Activated B cell treated with CpG ODN at 0.5 μM for 24 hours (primary cell): ENCODE measurements at regions not wholly inside any gene's neighbourhood (a gene's known extent, or its start where the extent isn't known, plus 50 kb on each side); places are given as distances from the start of the nearest gene placed in this dataset.
"Not testable (repeated sequence)": the region's sequence is repeated elsewhere in the genome, so short reads cannot be mapped to it uniquely, and the experiment has no call there.

Experiments used
- ATAC-seq: fragments of 200-7000 bp; cut with Tn5 transposase; one replicate; pipeline ENCODE4 v1.10.0; 2021; ENCODE audit warnings: low read depth, mild to moderate bottlenecking, moderate library complexity
- CTCF ChIA-PET: fragments of 350-600 bp; sonication (Branson Sonifier 250); formaldehyde crosslinking; loops from one replicate; lab custom pipeline; 2021; ENCODE audit warnings: antibody characterized with exemption; lab: Charles Lee
- POLR2A ChIA-PET: fragments of 350-600 bp; sonication (Branson Sonifier 250); formaldehyde crosslinking; loops from one replicate; lab custom pipeline; 2021; ENCODE audit warnings: antibody characterized with exemption; lab: Charles Lee
- DNase-seq: peaks from one replicate; pipeline ENCODE4 v3.0.0; 2022
- H3K27ac Mint-ChIP-seq: one replicate; pipeline ENCODE4 v1.8.0; 2020; ENCODE audit warnings: mixed read lengths
- H3K27me3 Mint-ChIP-seq: one replicate; pipeline ENCODE4 v1.8.0; 2021; ENCODE audit warnings: mixed read lengths
- H3K36me3 Mint-ChIP-seq: one replicate; pipeline ENCODE4 v1.8.0; 2021; ENCODE audit warnings: low read depth, mixed read lengths
- H3K4me1 Mint-ChIP-seq: one replicate; pipeline ENCODE4 v1.8.0; 2021; ENCODE audit warnings: mixed read lengths
- H3K4me3 Mint-ChIP-seq: one replicate; pipeline ENCODE4 v1.8.0; 2020; ENCODE audit warnings: mild to moderate bottlenecking, mixed read lengths
- H3K9me3 Mint-ChIP-seq: one replicate; pipeline ENCODE4 v1.8.0; 2020; ENCODE audit warnings: mixed read lengths
- intact Hi-C: fragments of 100-400 bp; cut with micrococcal nuclease; formaldehyde crosslinking; loops from one replicate; pipeline ENCODE4 v1.15.1; 2024
- TF ChIP-seq, protein P1 (sequence below): fragments of 200-600 bp; IDR thresholded peaks from one replicate; pipeline ENCODE4 v1.8.0; 2022; ENCODE audit warnings: antibody characterized with exemption, mild to moderate bottlenecking

DNA sequence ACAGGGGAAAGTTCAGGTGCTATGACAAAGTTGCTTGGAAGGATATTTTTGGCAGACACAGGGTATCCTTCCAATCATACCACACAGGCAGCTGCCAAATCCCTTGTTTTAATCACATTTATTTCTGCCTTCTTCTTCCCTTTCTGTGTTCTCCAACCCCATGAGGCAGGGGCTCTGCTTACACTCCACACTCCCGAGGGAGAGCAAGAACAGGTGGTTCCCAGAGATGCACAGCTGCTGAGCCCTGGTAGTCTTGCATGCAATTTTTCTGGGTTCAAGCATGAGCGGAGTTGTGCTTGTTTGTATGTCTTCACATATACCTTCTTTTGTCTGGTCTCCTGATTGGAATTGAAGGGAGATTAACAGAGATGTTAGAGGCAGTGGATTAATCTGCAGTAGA is 251.7 kb upstream of the ST6GAL2 start:
- TF ChIP-seq, protein P1, sequence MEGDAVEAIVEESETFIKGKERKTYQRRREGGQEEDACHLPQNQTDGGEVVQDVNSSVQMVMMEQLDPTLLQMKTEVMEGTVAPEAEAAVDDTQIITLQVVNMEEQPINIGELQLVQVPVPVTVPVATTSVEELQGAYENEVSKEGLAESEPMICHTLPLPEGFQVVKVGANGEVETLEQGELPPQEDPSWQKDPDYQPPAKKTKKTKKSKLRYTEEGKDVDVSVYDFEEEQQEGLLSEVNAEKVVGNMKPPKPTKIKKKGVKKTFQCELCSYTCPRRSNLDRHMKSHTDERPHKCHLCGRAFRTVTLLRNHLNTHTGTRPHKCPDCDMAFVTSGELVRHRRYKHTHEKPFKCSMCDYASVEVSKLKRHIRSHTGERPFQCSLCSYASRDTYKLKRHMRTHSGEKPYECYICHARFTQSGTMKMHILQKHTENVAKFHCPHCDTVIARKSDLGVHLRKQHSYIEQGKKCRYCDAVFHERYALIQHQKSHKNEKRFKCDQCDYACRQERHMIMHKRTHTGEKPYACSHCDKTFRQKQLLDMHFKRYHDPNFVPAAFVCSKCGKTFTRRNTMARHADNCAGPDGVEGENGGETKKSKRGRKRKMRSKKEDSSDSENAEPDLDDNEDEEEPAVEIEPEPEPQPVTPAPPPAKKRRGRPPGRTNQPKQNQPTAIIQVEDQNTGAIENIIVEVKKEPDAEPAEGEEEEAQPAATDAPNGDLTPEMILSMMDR: no peak
- no peaks in the 10 kb centered on the region for H3K27me3 Mint-ChIP-seq
- no peaks in the 10 kb centered on the region for H3K4me1 Mint-ChIP-seq
- no peak overlapping the region for H3K27ac Mint-ChIP-seq
- H3K4me3 Mint-ChIP-seq: no peak overlapping the region
- H3K36me3 Mint-ChIP-seq: no peaks in the 10 kb centered on the region
- DNase-seq (no peak), ATAC-seq (no peak)
- peaks cover 3% of the 10 kb centered on the region for H3K9me3 Mint-ChIP-seq
- CTCF ChIA-PET: no interaction called here
- intact Hi-C loops: no loop called here
- POLR2A ChIA-PET: no interaction called here

GRCh38 chr2:107146181-107146580 is 260.2 kb upstream of the ST6GAL2 start:
- no peaks in the 10 kb centered on the region for H3K36me3 Mint-ChIP-seq
- H3K4me1 Mint-ChIP-seq: no peaks in the 10 kb centered on the region
- intact Hi-C loops: no loop called here
- no peak overlapping the region for H3K27ac Mint-ChIP-seq
- CTCF ChIA-PET: no interaction called here
- POLR2A ChIA-PET: no interaction called here
- H3K4me3 Mint-ChIP-seq: no peak overlapping the region
- H3K27me3 Mint-ChIP-seq: no peaks in the 10 kb centered on the region
- TF ChIP-seq, protein P1: no peak
- no peak for DNase-seq
- no peak for ATAC-seq
- peaks cover 5% of the 10 kb centered on the region for H3K9me3 Mint-ChIP-seq

- H3K9me3 Mint-ChIP-seq, H3K4me3 Mint-ChIP-seq, POLR2A ChIA-PET: not testable (repeated sequence)
Measured at GRCh38 chr2:107146645-107147044, 260.7 kb upstream of the ST6GAL2 start.

GRCh38 chr2:107148055-107148454 is 262.1 kb upstream of the ST6GAL2 start:
- ChIA-PET CTCF (no interaction called here), POLR2A (no interaction called here)
- H3K4me3 Mint-ChIP-seq: no peak overlapping the region
- no peaks in the 10 kb centered on the region for H3K4me1 Mint-ChIP-seq
- no peak for DNase-seq
- H3K27ac Mint-ChIP-seq: no peak overlapping the region
- no peaks in the 10 kb centered on the region for H3K27me3 Mint-ChIP-seq
- no peak for ATAC-seq
- TF ChIP-seq, protein P1: no peak
- intact Hi-C loops: no loop called here
- H3K36me3 Mint-ChIP-seq: no peaks in the 10 kb centered on the region
- H3K9me3 Mint-ChIP-seq: peaks cover 5% of the 10 kb centered on the region

More at GRCh38 chr2:107146645-107147044, 260.7 kb upstream of the ST6GAL2 start:
- H3K27ac Mint-ChIP-seq, ATAC-seq, H3K4me1 Mint-ChIP-seq, H3K36me3 Mint-ChIP-seq, DNase-seq, CTCF ChIA-PET, intact Hi-C loops, H3K27me3 Mint-ChIP-seq: not testable (repeated sequence)

- Mint-ChIP-seq H3K4me1 (no peaks in the 10 kb centered on the region), H3K9me3 (peaks cover 5% of the 10 kb centered on the region), H3K27me3 (no peaks in the 10 kb centered on the region), H3K36me3 (no peaks in the 10 kb centered on the region), H3K27ac (no peak overlapping the region), H3K4me3 (no peak overlapping the region)
- ATAC-seq: no peak
- no peak for DNase-seq
- intact Hi-C loops: no loop called here
- CTCF ChIA-PET: no interaction called here
- POLR2A ChIA-PET: no interaction called here
- TF ChIP-seq, protein P1: no peak
Measured at GRCh38 chr2:107148496-107148895, 262.5 kb upstream of the ST6GAL2 start.

GRCh38 chr2:107160640-107161239 is 274.8 kb upstream of the ST6GAL2 start:
- CTCF ChIA-PET: no interaction called here
- no peak overlapping the region for H3K4me3 Mint-ChIP-seq
- no peaks in the 10 kb centered on the region for H3K36me3 Mint-ChIP-seq
- ATAC-seq (no peak), DNase-seq (no peak)
- intact Hi-C loops: no loop called here
- H3K4me1 Mint-ChIP-seq: no peaks in the 10 kb centered on the region
- peaks cover 3% of the 10 kb centered on the region for H3K9me3 Mint-ChIP-seq
- H3K27ac Mint-ChIP-seq: no peak overlapping the region
- H3K27me3 Mint-ChIP-seq: no peaks in the 10 kb centered on the region
- POLR2A ChIA-PET: no interaction called here
- TF ChIP-seq, protein P1: no peak
